NT2/D1 (cell line): ENCODE measurements at regions not wholly inside any gene's neighbourhood (a gene's known extent, or its start where the extent isn't known, plus 50 kb on each side); places are given as distances from the start of the nearest gene placed in this dataset.

Experiments used
- SUZ12 ChIP-seq: IDR thresholded peaks from 2 replicates; pipeline ENCODE4 v1.6.1; 2011; ENCODE audit not compliant: insufficient read length, insufficient read depth; ENCODE audit errors: extremely low read depth
- ZNF274 ChIP-seq: IDR thresholded peaks from 2 replicates; pipeline ENCODE4 v1.6.1; 2011; ENCODE audit warnings: mild to moderate bottlenecking, low read depth, low read length

GRCh38 chr3:177358091-177358976 is 161.1 kb upstream of the TBL1XR1 start:
- TF ChIP-seq SUZ12 (no peak), ZNF274 (no peak)
